ENCODE measurements at regions not wholly inside any gene's neighbourhood (a gene's known extent, or its start where the extent isn't known, plus 50 kb on each side); places are given as distances from the start of the nearest gene placed in this dataset.

DNA sequence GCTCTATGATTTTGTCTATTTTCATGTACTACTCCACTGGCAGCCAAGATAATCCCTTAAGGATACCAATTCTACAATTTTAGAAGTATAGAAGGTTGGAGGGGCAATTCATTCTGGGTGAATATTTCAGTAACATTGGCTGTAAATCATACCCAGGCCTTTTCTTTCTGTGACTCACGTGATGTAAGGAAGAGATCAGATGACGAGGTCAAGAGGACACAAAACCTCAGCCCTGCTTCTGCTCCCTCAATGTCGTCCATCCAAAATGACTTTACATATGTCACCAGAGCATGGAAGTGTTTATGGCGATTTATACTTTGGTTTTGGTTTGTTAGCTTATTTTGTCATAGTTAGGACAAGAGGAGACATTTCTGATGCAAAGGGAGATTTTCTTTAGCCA, 70.7 kb upstream of the SLC4A4 start:
- TF ChIP-seq CTCF (IDR thresholded peaks at IDR 0.05; ENCODE audit: poor library complexity, severe bottlenecking) (no peak), TAF1 (IDR thresholded peaks at IDR 0.05; ENCODE audit: low read depth) (no peak), POLR2AphosphoS5 (IDR thresholded peaks at IDR 0.05) (no peak), SMC3 (conservative IDR thresholded peaks at IDR 0.05; ENCODE audit: poor library complexity) (no peak), EZH2 (IDR thresholded peaks at IDR 0.05; ENCODE audit: borderline replicate concordance, insufficient read depth, low read length, poor library complexity, severe bottlenecking) (no peak), MXI1 (conservative IDR thresholded peaks at IDR 0.05; ENCODE audit: poor library complexity, severe bottlenecking) (no peak), EP300 (conservative IDR thresholded peaks at IDR 0.05; ENCODE audit: poor library complexity, severe bottlenecking) (no peak), RAD21 (conservative IDR thresholded peaks at IDR 0.05) (no peak)
- TF ChIP-seq, protein P1, sequence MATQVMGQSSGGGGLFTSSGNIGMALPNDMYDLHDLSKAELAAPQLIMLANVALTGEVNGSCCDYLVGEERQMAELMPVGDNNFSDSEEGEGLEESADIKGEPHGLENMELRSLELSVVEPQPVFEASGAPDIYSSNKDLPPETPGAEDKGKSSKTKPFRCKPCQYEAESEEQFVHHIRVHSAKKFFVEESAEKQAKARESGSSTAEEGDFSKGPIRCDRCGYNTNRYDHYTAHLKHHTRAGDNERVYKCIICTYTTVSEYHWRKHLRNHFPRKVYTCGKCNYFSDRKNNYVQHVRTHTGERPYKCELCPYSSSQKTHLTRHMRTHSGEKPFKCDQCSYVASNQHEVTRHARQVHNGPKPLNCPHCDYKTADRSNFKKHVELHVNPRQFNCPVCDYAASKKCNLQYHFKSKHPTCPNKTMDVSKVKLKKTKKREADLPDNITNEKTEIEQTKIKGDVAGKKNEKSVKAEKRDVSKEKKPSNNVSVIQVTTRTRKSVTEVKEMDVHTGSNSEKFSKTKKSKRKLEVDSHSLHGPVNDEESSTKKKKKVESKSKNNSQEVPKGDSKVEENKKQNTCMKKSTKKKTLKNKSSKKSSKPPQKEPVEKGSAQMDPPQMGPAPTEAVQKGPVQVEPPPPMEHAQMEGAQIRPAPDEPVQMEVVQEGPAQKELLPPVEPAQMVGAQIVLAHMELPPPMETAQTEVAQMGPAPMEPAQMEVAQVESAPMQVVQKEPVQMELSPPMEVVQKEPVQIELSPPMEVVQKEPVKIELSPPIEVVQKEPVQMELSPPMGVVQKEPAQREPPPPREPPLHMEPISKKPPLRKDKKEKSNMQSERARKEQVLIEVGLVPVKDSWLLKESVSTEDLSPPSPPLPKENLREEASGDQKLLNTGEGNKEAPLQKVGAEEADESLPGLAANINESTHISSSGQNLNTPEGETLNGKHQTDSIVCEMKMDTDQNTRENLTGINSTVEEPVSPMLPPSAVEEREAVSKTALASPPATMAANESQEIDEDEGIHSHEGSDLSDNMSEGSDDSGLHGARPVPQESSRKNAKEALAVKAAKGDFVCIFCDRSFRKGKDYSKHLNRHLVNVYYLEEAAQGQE (IDR thresholded peaks at IDR 0.05; ENCODE audit: borderline replicate concordance), result no peak

All from neural cell (in vitro differentiated cells).